ENCODE measurements at regions not wholly inside any gene's neighbourhood (a gene's known extent, or its start where the extent isn't known, plus 50 kb on each side); places are given as distances from the start of the nearest gene placed in this dataset.
"Not testable (repeated sequence)": the region's sequence is repeated elsewhere in the genome, so short reads cannot be mapped to it uniquely, and the experiment has no call there.

- no peak for DNase-seq (ENCODE audit: low spot score)
Measured at GRCh38 chr20:41719151-41719550, 101.0 kb upstream of the CHD6 start.

DNA sequence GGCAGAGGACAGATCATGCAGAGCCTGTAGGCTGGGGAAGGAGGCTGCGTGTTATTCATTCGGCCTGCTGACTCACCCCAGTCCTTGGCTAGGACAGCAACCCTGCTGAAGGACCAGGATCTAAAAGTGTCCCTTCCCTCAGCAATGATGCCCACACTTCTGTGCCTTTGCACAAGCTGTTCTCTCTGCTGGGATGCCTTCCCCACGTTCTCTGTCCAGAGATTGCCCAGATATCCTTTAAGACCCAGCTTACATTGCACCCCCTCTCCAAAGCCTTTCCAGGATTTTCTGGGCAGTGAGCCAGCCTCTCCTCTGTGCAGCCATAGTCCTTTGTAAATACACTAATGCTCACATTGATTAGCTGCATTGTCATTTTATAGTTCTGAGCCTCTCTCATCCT lies 99.3 kb upstream of the CHD6 start:
- DNase-seq (ENCODE audit: low spot score), result no peak

DNA sequence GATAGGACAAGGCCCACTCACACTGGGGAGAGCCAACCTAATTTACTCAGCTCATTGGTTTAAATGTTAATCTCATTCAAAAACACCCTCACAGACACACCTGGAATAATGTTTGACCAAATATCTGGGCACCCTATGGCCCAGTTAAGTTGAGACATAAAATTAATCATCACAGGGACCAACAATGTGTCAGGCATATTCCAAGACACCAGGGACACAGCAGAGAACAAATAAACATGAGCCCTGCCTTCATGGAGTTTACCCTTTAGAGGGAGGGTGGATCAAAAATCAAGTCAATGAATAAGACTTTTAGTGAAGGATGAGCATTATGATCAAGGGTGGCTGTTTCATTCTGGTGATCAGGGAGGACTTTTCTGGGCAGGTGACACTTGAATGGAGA lies 98.7 kb upstream of the CHD6 start:
- DNase-seq (ENCODE audit: low spot score), result no peak

DNA sequence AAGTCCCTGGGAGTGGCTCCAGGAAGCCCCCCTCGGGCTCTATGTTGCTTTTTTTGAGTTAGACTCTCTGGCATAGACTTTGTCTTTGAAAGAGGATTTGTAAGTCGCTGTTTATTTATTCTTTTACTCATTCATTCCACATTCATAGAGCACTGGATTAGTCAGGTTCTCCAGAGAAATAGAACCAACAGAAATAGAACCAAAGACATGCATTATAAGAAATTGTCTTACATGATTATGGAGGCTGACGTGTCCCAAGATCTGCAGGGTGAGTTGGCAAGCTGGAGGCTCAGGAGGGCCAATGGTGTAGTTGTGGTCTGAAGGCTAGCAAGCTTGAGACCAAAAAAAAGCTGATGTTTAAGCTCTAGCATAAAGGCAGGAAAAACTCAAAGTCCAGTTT lies 98.3 kb upstream of the CHD6 start:
- DNase-seq (ENCODE audit: low spot score), result no peak

- DNase-seq (ENCODE audit: low spot score), result no peak
Measured at GRCh38 chr20:41715526-41715925, 97.3 kb upstream of the CHD6 start.

DNA sequence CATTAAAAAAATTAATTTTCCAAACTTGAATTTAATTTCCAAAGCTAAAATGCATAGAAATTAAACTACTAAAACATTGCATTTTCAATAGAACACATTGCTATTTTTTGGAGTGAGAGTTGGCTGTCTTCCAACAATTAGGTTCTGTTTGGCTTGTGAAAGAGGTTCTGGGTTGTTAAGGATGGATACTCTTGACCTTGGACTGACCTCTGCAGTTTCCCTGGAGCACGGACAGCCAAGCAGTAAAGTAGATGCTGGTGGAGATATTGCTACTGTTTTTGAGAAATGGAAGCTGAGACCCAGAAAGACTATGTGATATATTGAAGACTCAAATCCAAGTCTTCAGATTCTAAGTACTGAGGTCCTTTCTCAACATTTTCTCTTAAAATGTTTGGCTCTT lies 95.9 kb upstream of the CHD6 start:
- DNase-seq (ENCODE audit: low spot score), result no peak

DNA sequence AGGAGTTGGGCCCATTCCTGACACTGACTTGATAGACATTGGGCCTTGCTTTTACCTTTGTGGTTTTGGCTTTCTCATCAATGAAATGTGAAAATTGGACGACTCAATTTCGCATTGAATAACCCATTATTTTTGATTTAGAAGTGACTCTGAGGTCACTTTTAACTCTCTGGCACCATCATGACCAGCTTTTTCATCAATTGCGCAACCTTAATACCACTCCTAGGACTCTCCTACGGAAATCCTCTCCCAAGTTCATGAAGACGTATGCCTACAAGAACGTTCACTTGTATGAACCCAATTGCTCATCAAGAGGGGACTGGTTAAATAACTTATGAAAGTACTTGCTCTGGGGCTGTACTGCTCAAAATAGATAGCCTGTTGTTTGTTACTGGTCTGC lies 86.7 kb upstream of the CHD6 start:
- DNase-seq (ENCODE audit: low spot score), result no peak

DNA sequence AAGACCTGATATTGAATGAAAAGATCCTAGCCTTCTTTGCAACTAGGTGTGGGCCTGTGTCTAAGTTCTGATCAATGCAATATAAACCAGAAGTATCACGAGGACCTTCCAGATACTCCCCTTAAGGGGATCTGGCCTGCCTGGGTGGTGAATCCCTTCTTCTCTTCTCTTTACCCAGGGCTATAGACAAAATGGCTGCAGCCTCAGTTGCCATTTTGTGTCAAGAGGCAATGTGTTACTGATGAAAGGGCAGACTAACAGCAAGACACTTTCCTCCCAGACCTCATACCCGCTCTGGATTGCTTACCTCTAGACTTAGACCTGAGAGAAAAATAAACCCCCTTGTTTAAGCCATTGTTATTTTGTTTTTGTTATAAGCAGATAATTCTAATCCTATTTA lies 84.5 kb upstream of the CHD6 start:
- DNase-seq (ENCODE audit: low spot score), result no peak

DNA sequence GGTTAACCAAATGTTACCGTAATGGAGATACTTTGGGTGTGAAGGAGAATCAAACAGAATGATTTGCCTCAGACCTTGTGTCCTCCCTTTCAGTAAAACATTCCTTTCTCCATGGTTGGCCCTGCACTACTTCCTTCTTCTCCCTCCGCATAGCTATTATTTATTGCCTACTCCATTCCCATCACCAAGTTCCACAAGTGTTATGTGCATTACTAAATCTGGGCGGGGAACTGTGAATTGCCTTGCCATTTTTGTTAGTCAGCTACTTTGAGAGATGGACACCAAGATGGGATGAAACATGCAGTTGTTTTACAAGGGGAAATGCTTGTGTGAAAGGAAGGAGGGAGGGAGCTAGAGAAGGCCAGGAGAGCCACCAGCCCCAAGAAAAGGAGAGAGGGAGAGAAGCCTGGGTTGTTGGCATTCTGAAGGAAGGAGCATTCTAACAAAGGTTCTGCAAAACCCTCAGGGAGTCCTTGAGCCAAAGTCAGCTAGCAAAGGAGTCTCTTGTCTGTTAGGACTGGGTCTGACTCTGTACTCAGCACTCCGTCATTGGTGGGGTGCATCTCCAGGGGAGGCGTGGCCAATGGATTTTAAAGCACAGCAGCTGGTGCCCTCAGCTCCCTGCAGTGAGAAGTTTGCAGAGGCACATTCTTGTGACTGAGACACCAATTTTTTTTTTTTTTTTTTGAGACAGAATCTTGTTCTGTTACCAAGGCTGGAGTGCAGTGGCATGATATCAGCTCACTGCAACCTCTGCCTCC lies 83.6 kb upstream of the CHD6 start:
- no peak for DNase-seq (ENCODE audit: low spot score)

DNA sequence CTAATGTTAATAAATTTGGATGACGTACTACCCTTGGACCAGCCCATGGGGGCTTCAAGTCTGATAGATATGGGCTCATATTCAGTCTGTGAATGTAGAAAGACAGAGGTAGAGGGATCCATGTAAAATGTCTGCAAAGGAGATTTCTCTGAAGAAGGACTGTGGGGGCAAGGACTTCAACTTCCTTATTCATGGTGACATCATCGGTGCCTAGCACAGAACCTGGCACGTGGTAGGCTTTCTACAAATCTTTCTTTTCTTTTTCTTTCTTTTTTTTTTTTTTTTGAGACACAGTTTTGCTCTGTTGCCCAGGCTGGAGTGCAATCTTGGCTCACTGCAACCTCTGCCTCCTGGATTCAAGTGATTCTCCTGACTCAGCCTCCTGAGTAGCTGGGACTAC lies 81.5 kb upstream of the CHD6 start:
- DNase-seq (ENCODE audit: low spot score), result not testable (repeated sequence)

- peak; percentile 6 for DNase-seq (ENCODE audit: low spot score)
Measured at GRCh38 chr20:41697861-41698559, 79.8 kb upstream of the CHD6 start.

DNA sequence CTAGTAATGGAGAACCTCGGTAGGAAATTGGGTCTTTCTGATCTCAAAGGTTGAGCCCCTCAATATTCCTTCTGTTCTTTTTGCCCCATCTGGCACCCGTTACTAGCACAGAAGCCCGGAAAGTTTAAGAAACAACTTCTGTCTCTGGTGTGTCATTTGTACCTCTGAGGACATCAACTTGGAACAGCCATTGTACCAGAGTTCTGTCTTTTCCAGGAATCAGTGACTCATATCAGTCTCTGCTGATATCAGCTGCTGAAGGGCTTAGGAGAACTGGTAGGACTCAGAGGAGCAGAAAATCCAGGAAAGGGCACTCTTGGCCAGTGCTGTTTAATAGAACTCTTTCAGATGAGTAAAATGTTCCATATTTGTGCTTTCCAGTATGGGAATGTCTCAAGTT lies 78.3 kb upstream of the CHD6 start:
- DNase-seq (ENCODE audit: low spot score), result no peak

- DNase-seq (ENCODE audit: low spot score), result no peak
Measured at GRCh38 chr20:41694796-41695195, 76.6 kb upstream of the CHD6 start.

DNA sequence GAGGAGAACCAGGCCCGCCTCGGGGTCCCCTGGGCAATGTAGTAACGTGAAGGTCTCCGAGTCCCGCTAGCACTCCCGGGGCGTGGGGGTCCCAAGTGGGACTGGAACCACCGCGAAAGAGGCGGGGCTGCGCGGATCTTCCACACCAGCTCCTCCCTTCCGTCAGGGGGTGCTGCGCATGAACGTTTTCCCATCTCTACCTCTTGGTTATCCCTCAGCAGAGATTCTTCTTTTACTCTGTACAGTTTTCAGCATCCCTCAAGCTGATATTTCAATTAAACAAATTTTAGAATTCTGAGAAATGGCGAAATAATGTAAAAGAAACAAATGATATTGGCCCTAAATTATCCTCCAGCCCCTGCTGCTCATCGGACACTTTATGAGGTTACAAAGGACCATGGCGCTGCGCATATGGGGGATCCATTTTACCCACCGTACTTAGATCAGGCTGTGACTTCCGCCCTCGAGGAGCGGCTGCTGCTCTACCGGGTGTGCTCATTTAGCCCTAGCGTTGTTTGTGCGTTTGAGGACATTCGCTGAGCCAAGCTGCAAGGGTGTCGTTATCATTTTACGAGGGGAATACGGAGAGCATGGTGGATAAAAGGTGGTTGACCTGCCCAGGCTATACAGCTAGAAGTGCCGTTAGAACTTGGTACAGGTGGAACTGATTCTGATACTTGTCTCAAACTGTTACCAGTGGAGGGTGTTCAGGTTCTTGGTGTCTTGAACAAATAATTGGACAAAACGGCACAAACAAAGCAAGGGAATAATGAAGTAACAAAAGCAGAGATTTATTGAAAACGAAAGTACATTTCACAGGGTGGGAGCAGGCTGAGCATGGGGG lies 75.2 kb upstream of the CHD6 start:
- peak; percentile 70 for DNase-seq (ENCODE audit: low spot score)

GRCh38 chr20:41692479-41693135 lies 74.4 kb upstream of the CHD6 start:
- peak; percentile 47 for DNase-seq (ENCODE audit: low spot score)

DNA sequence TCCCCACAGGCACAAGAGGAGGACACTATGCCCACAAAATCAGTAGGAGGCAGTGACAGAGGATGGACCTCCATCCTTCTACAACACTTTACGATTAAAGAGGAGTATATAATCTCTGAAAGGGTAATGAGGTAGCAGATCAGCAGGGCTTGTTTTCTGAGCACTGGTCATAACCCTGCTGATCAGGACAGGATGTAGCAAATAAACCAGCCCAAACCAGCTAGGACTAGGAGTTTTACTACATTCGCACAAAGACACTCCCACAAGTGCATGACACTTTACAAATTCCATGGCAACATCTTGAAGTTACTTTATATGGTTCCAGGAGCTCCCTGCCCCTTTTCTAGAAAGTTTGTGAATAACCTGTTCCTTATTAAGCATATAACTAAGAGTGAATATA lies 73.3 kb upstream of the CHD6 start:
- DNase-seq (ENCODE audit: low spot score), result no peak

- no peak for DNase-seq (ENCODE audit: low spot score)
Measured at GRCh38 chr20:41690702-41691101, 72.5 kb upstream of the CHD6 start.

GRCh38 chr20:41686961-41687360 lies 68.8 kb upstream of the CHD6 start:
- DNase-seq (ENCODE audit: low spot score), result no peak

DNA sequence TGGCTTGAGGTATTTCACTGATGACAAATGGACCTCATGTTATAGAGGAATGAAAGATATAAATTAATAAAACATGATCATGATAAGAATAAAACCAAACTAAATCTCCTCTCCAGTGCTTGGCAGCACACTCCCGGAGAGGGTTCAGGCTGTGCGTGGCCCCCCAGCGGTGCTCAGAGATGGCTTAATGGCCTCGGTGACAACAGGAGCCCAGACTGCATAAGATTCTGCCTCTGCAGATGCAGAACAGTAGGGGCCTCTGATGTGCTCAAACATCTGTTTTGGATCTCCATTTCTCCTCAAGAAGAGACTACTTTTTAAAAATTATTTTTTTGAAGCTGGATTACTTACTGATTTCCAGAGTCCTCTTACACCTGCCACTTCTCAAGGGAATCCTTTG lies 67.0 kb upstream of the CHD6 start:
- not testable (repeated sequence) for DNase-seq (ENCODE audit: low spot score)

GRCh38 chr20:41678799-41679198 lies 60.6 kb upstream of the CHD6 start:
- no peak for DNase-seq (ENCODE audit: low spot score)

GRCh38 chr20:41672282-41672681 lies 54.1 kb upstream of the CHD6 start:
- DNase-seq (ENCODE audit: low spot score), result no peak

DNA sequence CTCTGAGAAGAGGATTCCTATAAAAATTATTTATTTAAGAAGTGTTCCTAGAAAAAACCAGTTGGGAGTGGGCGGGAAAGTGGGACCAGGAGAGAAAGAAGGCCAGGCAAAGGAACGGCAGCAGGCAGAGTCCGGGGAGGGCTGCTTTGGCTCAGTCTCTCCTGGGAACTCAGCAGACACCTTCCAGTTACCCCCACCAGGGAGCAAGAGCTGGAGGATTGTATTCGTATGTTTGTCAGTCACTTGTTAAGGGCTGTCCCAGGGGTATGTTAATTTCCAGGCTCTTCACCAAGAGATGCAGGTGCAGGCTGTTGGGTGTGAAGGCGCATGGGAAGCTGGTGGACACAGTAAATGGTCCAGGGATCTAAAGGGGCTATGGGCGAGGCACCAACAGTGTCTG lies 53.0 kb upstream of the CHD6 start:
- no peak for DNase-seq (ENCODE audit: low spot score)
